Sigmoid colon (tissue), 4 donors: ENCODE measurements at regions not wholly inside any gene's neighbourhood (a gene's known extent, or its start where the extent isn't known, plus 50 kb on each side); places are given as distances from the start of the nearest gene placed in this dataset.

ENCODE experiments used
- EP300 ChIP-seq, 4 donors: sonication (generic); formaldehyde crosslinking; IDR thresholded peaks; one replicate each; pipeline ENCODE4 v1.6.1; 2017; ENCODE audit warnings: antibody characterized with exemption in 4 of 4
- POLR2A ChIP-seq, 2 donors: fragments of 450-650 bp; IDR thresholded peaks; one replicate each; pipeline ENCODE4 v1.6.1; 2016; ENCODE audit warnings: antibody characterized with exemption in 2 of 2, mild to moderate bottlenecking in 2 of 2, moderate library complexity in 2 of 2
- POLR2AphosphoS5 ChIP-seq, 4 donors: sonication (generic); formaldehyde crosslinking; IDR thresholded peaks; one replicate each; pipeline ENCODE4 v1.6.1; 2017; ENCODE audit warnings: antibody characterized with exemption in 4 of 4
- TF ChIP-seq, protein P1 (sequence below), 4 experiments: fragments of 450-650 bp in 3 of 4; fragments of 200-600 bp in 1 of 4; IDR thresholded peaks; one replicate each; pipeline ENCODE4 v1.5.1; 2016 to 2019; ENCODE audit warnings: antibody characterized with exemption in 4 of 4, mild to moderate bottlenecking in 3 of 4, moderate library complexity in 2 of 4

DNA sequence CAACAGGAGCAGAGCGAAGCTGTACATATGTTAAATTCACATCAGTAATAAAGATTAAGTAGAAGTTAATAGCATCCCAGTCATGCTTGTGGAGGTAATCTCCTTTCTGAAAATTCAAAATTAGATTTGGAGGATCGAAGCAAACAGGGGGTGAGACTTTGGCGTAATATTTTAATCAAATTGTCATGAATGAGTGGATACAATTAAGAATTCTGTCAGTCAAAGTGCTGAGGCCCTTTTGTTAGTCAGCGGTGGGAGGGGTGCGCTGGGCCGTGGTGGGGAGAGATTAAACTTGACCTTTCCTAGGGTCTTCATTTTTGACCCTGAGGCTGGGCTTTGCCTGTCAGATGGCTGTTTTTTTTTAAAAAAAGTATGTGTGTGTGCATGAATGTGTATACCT, 226.7 kb downstream of the VRK1 start:
- TF ChIP-seq, protein P1, sequence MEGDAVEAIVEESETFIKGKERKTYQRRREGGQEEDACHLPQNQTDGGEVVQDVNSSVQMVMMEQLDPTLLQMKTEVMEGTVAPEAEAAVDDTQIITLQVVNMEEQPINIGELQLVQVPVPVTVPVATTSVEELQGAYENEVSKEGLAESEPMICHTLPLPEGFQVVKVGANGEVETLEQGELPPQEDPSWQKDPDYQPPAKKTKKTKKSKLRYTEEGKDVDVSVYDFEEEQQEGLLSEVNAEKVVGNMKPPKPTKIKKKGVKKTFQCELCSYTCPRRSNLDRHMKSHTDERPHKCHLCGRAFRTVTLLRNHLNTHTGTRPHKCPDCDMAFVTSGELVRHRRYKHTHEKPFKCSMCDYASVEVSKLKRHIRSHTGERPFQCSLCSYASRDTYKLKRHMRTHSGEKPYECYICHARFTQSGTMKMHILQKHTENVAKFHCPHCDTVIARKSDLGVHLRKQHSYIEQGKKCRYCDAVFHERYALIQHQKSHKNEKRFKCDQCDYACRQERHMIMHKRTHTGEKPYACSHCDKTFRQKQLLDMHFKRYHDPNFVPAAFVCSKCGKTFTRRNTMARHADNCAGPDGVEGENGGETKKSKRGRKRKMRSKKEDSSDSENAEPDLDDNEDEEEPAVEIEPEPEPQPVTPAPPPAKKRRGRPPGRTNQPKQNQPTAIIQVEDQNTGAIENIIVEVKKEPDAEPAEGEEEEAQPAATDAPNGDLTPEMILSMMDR (IDR thresholded peaks at IDR 0.05): no peak
- TF ChIP-seq POLR2A (IDR thresholded peaks at IDR 0.05) (no peak), POLR2AphosphoS5 (IDR thresholded peaks at IDR 0.05) (no peak), EP300 (IDR thresholded peaks at IDR 0.05) (no peak)
